ENCODE measurements at regions not wholly inside any gene's neighbourhood (a gene's known extent, or its start where the extent isn't known, plus 50 kb on each side); places are given as distances from the start of the nearest gene placed in this dataset.

- H3K4me3 ChIP-seq (replicated peaks; ENCODE audit: low read depth, low read length): no peak overlapping the region
- no peaks in the 10 kb centered on the region for H3K36me3 ChIP-seq (ENCODE audit: control insufficient read depth, insufficient read depth, low read length)
- TF ChIP-seq, protein P1, sequence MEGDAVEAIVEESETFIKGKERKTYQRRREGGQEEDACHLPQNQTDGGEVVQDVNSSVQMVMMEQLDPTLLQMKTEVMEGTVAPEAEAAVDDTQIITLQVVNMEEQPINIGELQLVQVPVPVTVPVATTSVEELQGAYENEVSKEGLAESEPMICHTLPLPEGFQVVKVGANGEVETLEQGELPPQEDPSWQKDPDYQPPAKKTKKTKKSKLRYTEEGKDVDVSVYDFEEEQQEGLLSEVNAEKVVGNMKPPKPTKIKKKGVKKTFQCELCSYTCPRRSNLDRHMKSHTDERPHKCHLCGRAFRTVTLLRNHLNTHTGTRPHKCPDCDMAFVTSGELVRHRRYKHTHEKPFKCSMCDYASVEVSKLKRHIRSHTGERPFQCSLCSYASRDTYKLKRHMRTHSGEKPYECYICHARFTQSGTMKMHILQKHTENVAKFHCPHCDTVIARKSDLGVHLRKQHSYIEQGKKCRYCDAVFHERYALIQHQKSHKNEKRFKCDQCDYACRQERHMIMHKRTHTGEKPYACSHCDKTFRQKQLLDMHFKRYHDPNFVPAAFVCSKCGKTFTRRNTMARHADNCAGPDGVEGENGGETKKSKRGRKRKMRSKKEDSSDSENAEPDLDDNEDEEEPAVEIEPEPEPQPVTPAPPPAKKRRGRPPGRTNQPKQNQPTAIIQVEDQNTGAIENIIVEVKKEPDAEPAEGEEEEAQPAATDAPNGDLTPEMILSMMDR (IDR thresholded peaks at IDR 0.05; ENCODE audit: insufficient read depth, low read length, poor library complexity, severe bottlenecking): no peak
- H3K27me3 ChIP-seq (replicated peaks; ENCODE audit: control insufficient read depth, insufficient read depth, low read length): no peaks in the 10 kb centered on the region
- no peak for DNase-seq (ENCODE audit: extremely low read depth, insufficient read length)
Observed at GRCh38 chr7:83832009-83832408, 183.1 kb upstream of the SEMA3E start.

DNA sequence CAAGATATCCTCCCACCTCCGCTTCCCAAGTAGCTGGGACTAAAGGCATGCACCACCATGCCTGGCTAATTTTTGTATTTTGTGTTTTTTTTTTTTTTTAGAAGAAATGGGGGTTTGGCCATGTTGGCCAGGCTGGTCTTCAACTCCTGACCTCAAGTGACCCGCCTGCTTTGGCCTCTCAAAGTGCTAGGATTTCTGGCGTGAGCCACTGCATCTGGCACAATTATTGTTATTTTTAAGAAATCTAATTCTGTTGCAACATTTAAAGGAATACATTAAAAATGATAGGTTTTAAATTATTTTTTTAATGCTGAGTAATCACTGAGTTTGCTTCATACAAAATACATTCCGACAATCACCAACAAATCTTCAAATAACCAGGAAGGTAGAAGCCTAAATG lies 178.1 kb upstream of the SEMA3E start:
- H3K36me3 ChIP-seq (ENCODE audit: control insufficient read depth, insufficient read depth, low read length): no peaks in the 10 kb centered on the region
- TF ChIP-seq, protein P1 (IDR thresholded peaks at IDR 0.05; ENCODE audit: insufficient read depth, low read length, poor library complexity, severe bottlenecking): no peak
- H3K27me3 ChIP-seq (replicated peaks; ENCODE audit: control insufficient read depth, insufficient read depth, low read length): no peaks in the 10 kb centered on the region
- no peak overlapping the region for H3K4me3 ChIP-seq (replicated peaks; ENCODE audit: low read depth, low read length)
- DNase-seq (ENCODE audit: extremely low read depth, insufficient read length): no peak

DNA sequence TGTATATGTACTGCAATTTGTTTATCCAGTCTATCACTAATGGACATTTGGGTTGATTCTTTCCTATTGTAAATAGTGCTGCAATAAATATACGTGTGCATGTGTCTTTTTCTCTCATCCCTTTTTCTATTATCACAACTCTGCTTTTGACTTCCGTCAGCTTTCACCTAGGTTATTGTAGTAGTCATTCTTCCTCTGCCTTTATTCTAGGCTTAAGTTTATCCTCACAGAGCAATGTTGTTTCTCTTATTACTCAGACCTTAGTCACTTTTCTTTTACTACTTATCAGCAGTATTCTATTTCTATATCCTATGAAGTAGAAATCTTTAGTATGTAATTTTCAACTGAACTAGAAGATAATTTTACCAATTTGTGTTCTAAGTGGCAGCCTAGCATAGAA lies 175.3 kb upstream of the SEMA3E start:
- H3K27me3 ChIP-seq (replicated peaks; ENCODE audit: control insufficient read depth, insufficient read depth, low read length): no peaks in the 10 kb centered on the region
- DNase-seq (ENCODE audit: extremely low read depth, insufficient read length): no peak
- no peak overlapping the region for H3K4me3 ChIP-seq (replicated peaks; ENCODE audit: low read depth, low read length)
- H3K36me3 ChIP-seq (ENCODE audit: control insufficient read depth, insufficient read depth, low read length): no peaks in the 10 kb centered on the region
- TF ChIP-seq, protein P1 (IDR thresholded peaks at IDR 0.05; ENCODE audit: insufficient read depth, low read length, poor library complexity, severe bottlenecking): no peak

GRCh38 chr7:83821866-83822265 lies 172.9 kb upstream of the SEMA3E start:
- H3K4me3 ChIP-seq (replicated peaks; ENCODE audit: low read depth, low read length): no peak overlapping the region
- no peaks in the 10 kb centered on the region for H3K36me3 ChIP-seq (ENCODE audit: control insufficient read depth, insufficient read depth, low read length)
- no peaks in the 10 kb centered on the region for H3K27me3 ChIP-seq (replicated peaks; ENCODE audit: control insufficient read depth, insufficient read depth, low read length)
- DNase-seq (ENCODE audit: extremely low read depth, insufficient read length): no peak
- TF ChIP-seq, protein P1 (IDR thresholded peaks at IDR 0.05; ENCODE audit: insufficient read depth, low read length, poor library complexity, severe bottlenecking): no peak

DNA sequence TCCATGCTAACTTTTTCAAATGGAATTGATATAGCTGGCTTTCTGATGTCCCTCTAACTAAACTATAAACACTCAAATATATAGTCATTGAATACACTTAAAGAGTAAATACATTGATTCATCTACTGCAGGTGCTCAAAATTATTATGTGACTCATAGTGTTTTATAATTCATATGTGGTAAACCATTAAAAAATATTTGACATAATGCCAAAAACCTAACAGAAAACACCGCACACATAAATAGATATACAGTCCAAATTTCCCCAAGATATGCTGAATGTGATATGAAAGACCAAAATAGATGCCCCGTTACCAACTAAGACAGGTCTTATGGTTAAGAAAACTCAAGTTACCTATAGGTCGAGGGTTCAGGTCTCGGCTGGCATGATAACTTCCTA lies 171.7 kb upstream of the SEMA3E start:
- Histone ChIP-seq H3K36me3 (ENCODE audit: control insufficient read depth, insufficient read depth, low read length) (no peaks in the 10 kb centered on the region), H3K4me3 (replicated peaks; ENCODE audit: low read depth, low read length) (no peak overlapping the region), H3K27me3 (replicated peaks; ENCODE audit: control insufficient read depth, insufficient read depth, low read length) (no peaks in the 10 kb centered on the region)
- no peak for DNase-seq (ENCODE audit: extremely low read depth, insufficient read length)
- TF ChIP-seq, protein P1 (IDR thresholded peaks at IDR 0.05; ENCODE audit: insufficient read depth, low read length, poor library complexity, severe bottlenecking): no peak

- Histone ChIP-seq H3K4me3 (replicated peaks; ENCODE audit: low read depth, low read length) (no peak overlapping the region), H3K27me3 (replicated peaks; ENCODE audit: control insufficient read depth, insufficient read depth, low read length) (no peaks in the 10 kb centered on the region), H3K36me3 (ENCODE audit: control insufficient read depth, insufficient read depth, low read length) (no peaks in the 10 kb centered on the region)
- TF ChIP-seq, protein P1 (IDR thresholded peaks at IDR 0.05; ENCODE audit: insufficient read depth, low read length, poor library complexity, severe bottlenecking): no peak
- DNase-seq (ENCODE audit: extremely low read depth, insufficient read length): no peak
Observed at GRCh38 chr7:83819911-83820310, 171.0 kb upstream of the SEMA3E start.
